Common myeloid progenitor, CD34-positive (primary cell): ENCODE measurements at regions not wholly inside any gene's neighbourhood (a gene's known extent, or its start where the extent isn't known, plus 50 kb on each side); places are given as distances from the start of the nearest gene placed in this dataset.

ENCODE experiments used
- CTCF ChIA-PET: fragments of 350-600 bp; sonication (Branson Sonifier 250); formaldehyde crosslinking; loops from one replicate; lab custom pipeline; 2021; ENCODE audit warnings: antibody characterized with exemption; lab: Charles Lee
- POLR2A ChIA-PET: fragments of 350-600 bp; sonication (Branson Sonifier 250); formaldehyde crosslinking; loops from one replicate; lab custom pipeline; 2021; ENCODE audit warnings: antibody characterized with exemption; lab: Charles Lee
- DNase-seq, 3 donors: peaks; one replicate each; pipeline versions ENCODE4 v3.0.0 to v3.0.0-alpha.2; 2013
- H3K27ac ChIP-seq, 2 experiments: 1 replicate in 1 of 2; 2 replicates in 1 of 2; pipeline ENCODE4 v1.7.0; 2013; ENCODE audit warnings: inconsistent platforms in 2 of 2, low read length in 2 of 2, mild to moderate bottlenecking in 2 of 2, low read depth in 1 of 2, moderate library complexity in 1 of 2; ENCODE audit not compliant: severe bottlenecking in 2 of 2, insufficient read depth in 1 of 2, poor library complexity in 1 of 2
- H3K27me3 ChIP-seq, 5 experiments: replicated peaks in 2 of 5; 1 replicate in 3 of 5; 2 replicates in 2 of 5; pipeline versions ENCODE4 v1.6.1 to v1.7.0; 2013; ENCODE audit warnings: low read length in 4 of 5, mild to moderate bottlenecking in 2 of 5, moderate library complexity in 2 of 5, inconsistent platforms in 1 of 5; ENCODE audit not compliant: insufficient read depth in 5 of 5, control insufficient read depth in 4 of 5
- H3K36me3 ChIP-seq, 4 experiments: 1 replicate in 2 of 4; 2 replicates in 2 of 4; pipeline versions ENCODE4 v1.6.1 to v1.7.0; 2013; ENCODE audit warnings: low read length in 3 of 4, control low read depth in 1 of 4, mild to moderate bottlenecking in 1 of 4; ENCODE audit not compliant: control insufficient read depth in 4 of 4, insufficient read depth in 4 of 4
- H3K4me1 ChIP-seq, 4 experiments: 1 replicate in 3 of 4; 2 replicates in 1 of 4; pipeline versions ENCODE4 v1.6.1 to v1.7.1; 2013; ENCODE audit warnings: low read length in 3 of 4, mild to moderate bottlenecking in 3 of 4, control low read depth in 1 of 4, inconsistent platforms in 1 of 4, moderate library complexity in 1 of 4; ENCODE audit not compliant: control insufficient read depth in 4 of 4, insufficient read depth in 4 of 4; ENCODE audit errors: control extremely low read depth in 1 of 4
- H3K4me3 ChIP-seq, 7 experiments: 1 replicate in 4 of 7; 2 replicates in 3 of 7; pipeline versions ENCODE4 v1.5.1 to v1.7.0; 2013; ENCODE audit warnings: mild to moderate bottlenecking in 7 of 7, low read length in 6 of 7, moderate library complexity in 6 of 7, inconsistent platforms in 2 of 7, low read depth in 2 of 7, control low read depth in 1 of 7; ENCODE audit not compliant: insufficient read depth in 4 of 7, control insufficient read depth in 1 of 7; ENCODE audit errors: extremely low read depth in 1 of 7
- H3K9me3 ChIP-seq, 5 experiments: 1 replicate in 4 of 5; 2 replicates in 1 of 5; pipeline versions ENCODE4 v1.6.1 to v1.7.1; 2013; ENCODE audit warnings: low read length in 4 of 5, mild to moderate bottlenecking in 2 of 5, inconsistent platforms in 1 of 5, low read depth in 1 of 5, moderate library complexity in 1 of 5; ENCODE audit not compliant: control insufficient read depth in 4 of 5, insufficient read depth in 2 of 5; ENCODE audit errors: control extremely low read depth in 1 of 5
- WGBS: methylation state at CpG from one replicate; pipeline ENCODE4 v1.1.5; 2013; ENCODE audit not compliant: insufficient coverage; 5-methylcytosine and 5-hydroxymethylcytosine counted together

DNA sequence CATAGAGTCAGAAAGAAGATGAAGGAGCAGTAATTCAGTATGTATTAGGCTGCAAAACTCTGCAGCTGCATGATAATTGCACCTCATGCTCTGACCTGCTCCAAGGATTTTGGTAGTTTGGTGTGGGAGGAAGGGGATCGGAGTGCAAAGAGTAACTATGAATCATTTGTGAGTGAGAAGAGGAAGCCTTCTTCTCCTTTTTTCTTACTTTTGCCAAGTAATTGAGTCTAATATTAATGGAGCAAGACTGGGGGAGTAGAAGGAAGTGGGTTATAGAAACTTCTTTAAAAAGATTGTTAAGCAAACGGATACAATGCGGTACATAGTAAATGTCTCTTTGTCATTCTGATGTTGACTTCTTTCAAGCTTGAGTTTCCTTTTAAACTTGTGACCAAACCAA lies 276.5 kb downstream of the EDEM1 start:
- DNase-seq = peak; percentile 22 to 89 (median 80)
- WGBS = 0% methylated on average over 3 of the region's 3 CpGs
- Histone ChIP-seq H3K9me3 (no peaks in the 10 kb centered on the region), H3K4me1 (peaks cover 19 to 47% (median 27%) of the 10 kb centered on the region in 4 experiments), H3K27ac (peak overlapping the region in 1 of 2 experiments; percentile 44), H3K27me3 (no peaks in the 10 kb centered on the region), H3K4me3 (peak overlapping the region in 3 of 7 experiments; percentile 1 to 46 (median 22)), H3K36me3 (no peaks in the 10 kb centered on the region)
- ChIA-PET POLR2A (interaction anchor here (0.7 kb wide), 1 partner anchor 109 kb away, joined by 4 read pairs; no protein-coding TSS in a partner anchor), CTCF (interaction anchor here (0.8 kb wide), 1 partner anchor 37 kb away, joined by 3 read pairs; no protein-coding TSS in a partner anchor)

- no peaks in the 10 kb centered on the region for H3K36me3 ChIP-seq
- ChIA-PET POLR2A (no interaction called here), CTCF (interaction anchor here (1.3 kb wide), 1 partner anchor 35 kb away, joined by 4 read pairs; no protein-coding TSS in a partner anchor)
- no CpG with 5 or more reads among the region's 4 CpGs for WGBS
- DNase-seq = peak; percentile 22 to 81 (median 70)
- H3K27ac ChIP-seq = peak overlapping the region in 1 of 2 experiments; percentile 44
- H3K4me1 ChIP-seq = peaks cover 19 to 47% (median 27%) of the 10 kb centered on the region in 4 experiments
- peak overlapping the region in 1 of 7 experiments; percentile 22 for H3K4me3 ChIP-seq
- no peaks in the 10 kb centered on the region for H3K27me3 ChIP-seq
- H3K9me3 ChIP-seq = no peaks in the 10 kb centered on the region
These were observed 277.1 kb downstream of the EDEM1 start for GRCh38 chr3:5464649-5465048.

DNA sequence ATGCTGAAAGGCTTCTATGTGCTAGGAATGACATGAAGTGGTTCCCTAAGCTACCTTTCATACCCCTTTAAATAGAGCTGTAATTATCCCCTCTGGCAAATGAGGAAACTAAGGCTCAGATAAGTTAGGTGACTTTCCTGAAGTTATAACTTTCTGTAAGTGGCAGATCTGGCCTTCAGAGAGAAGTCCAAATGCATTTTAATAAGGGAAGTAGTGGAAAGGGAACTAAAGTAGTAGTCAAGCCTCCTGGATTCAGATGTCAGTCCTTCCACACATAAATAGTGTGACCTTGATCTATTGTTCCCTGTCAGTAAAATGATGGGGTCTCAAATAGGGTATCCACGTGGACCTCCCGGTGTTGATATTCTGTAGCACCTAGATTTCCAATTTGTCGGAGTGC lies 277.7 kb downstream of the EDEM1 start:
- H3K4me1 ChIP-seq = peaks cover 19 to 47% (median 27%) of the 10 kb centered on the region in 4 experiments
- H3K36me3 ChIP-seq = no peaks in the 10 kb centered on the region
- no peaks in the 10 kb centered on the region for H3K9me3 ChIP-seq
- POLR2A ChIA-PET = no interaction called here
- 60% methylated on average over 2 of the region's 3 CpGs for WGBS
- peak in 2 of 3 donors; percentile 29 to 49 for DNase-seq
- CTCF ChIA-PET = interaction anchor here (1.3 kb wide), 1 partner anchor 36 kb away, joined by 4 read pairs; no protein-coding TSS in a partner anchor
- no peak overlapping the region for H3K27ac ChIP-seq
- no peaks in the 10 kb centered on the region for H3K27me3 ChIP-seq
- no peak overlapping the region for H3K4me3 ChIP-seq

DNA sequence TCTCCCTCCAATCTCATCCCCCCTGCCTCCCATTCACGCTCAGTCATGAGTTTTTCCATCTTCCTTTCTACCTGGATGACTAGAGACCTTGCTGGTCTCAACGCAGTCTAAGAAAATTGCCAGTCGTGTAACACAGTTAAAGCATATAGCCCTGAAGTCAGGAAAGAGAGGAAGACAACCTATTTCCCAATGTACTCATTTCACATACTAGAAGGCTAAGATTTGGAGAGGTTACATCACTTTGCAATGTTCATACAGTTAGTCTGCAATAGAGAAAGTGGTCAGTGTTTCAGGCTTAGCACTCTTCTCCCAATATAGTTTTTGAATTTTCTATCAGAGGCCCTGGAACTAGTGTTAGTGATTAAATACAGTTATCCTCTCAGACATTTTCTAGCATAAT lies 278.6 kb downstream of the EDEM1 start:
- no peaks in the 10 kb centered on the region for H3K27me3 ChIP-seq

DNA sequence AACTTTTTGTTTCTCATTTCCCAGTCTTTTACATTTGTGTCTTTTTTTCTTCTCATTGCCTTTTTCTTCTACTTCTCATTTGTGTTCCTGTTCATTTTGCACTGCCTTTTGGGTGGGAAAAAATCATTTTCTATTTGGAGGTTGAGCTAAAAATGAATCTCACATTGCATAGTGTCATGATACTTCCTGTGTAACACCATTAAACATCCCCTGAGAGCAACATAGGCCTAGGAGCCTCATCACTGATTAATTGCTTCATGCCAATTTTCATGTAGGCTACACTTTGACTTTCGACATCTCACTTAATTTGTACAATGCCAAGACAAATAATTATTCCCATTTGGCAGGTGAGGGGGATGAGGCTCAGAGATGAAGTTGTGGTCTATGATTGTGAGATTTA lies 279.2 kb downstream of the EDEM1 start:
- no peaks in the 10 kb centered on the region for H3K36me3 ChIP-seq
- ChIA-PET POLR2A (no interaction called here), CTCF (interaction anchor here (1.8 kb wide), 1 partner anchor 22 kb away, joined by 4 read pairs; no protein-coding TSS in a partner anchor)
- no CpG with 5 or more reads among the region's 1 CpG for WGBS
- no peak overlapping the region for H3K4me3 ChIP-seq
- H3K9me3 ChIP-seq = no peaks in the 10 kb centered on the region
- no peak for DNase-seq
- H3K27ac ChIP-seq = no peak overlapping the region
- no peaks in the 10 kb centered on the region for H3K27me3 ChIP-seq
- peaks cover 19 to 47% (median 27%) of the 10 kb centered on the region in 4 experiments for H3K4me1 ChIP-seq

More for the DNA sequence above, 278.6 kb downstream of the EDEM1 start:
- no peaks in the 10 kb centered on the region for H3K36me3 ChIP-seq
- H3K4me1 ChIP-seq = peaks cover 19 to 47% (median 27%) of the 10 kb centered on the region in 4 experiments
- ChIA-PET CTCF (no interaction called here), POLR2A (no interaction called here)
- H3K9me3 ChIP-seq = no peaks in the 10 kb centered on the region
- no peak overlapping the region for H3K27ac ChIP-seq
- no peak for DNase-seq
- no peak overlapping the region for H3K4me3 ChIP-seq
- 91% methylated on average over 3 of the region's 3 CpGs for WGBS

- POLR2A ChIA-PET = no interaction called here
- Histone ChIP-seq H3K36me3 (no peaks in the 10 kb centered on the region), H3K27me3 (no peaks in the 10 kb centered on the region), H3K27ac (no peak overlapping the region), H3K9me3 (peaks cover 0 to 3% (median 0%) of the 10 kb centered on the region in 5 experiments), H3K4me3 (no peak overlapping the region), H3K4me1 (no peaks in the 10 kb centered on the region)
- no peak for DNase-seq
- CTCF ChIA-PET = no interaction called here
- no CpG with 5 or more reads among the region's 1 CpG for WGBS
These were observed 286.0 kb downstream of the EDEM1 start for GRCh38 chr3:5473471-5473870.

DNA sequence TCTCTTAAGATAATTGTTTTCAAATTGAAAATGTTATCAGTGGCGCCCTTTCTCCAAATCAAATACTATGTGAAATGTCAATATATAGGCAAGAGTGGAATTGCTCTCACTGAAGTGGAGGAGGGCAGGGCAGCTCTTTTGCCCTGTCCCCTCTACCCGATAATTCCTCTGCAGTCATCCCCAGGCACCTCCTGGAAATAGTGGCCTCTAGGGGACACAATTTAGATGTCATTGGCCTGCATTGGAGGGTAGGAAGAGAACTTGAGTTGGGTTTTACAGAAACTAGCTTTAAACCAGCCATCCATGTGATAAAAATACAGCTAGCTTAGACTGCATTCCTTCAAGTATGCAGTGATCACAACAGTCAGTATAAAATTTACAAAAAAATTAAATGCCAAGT lies 288.9 kb downstream of the EDEM1 start:
- ChIA-PET POLR2A (no interaction called here), CTCF (interaction anchor here (0.7 kb wide), 1 partner anchor 49 kb away, joined by 3 read pairs; no protein-coding TSS in a partner anchor)
- Histone ChIP-seq H3K9me3 (peaks cover 0 to 3% (median 0%) of the 10 kb centered on the region in 5 experiments), H3K27me3 (no peaks in the 10 kb centered on the region), H3K4me1 (no peaks in the 10 kb centered on the region), H3K36me3 (no peaks in the 10 kb centered on the region), H3K27ac (no peak overlapping the region), H3K4me3 (no peak overlapping the region)
- DNase-seq = no peak
- no CpG with 5 or more reads among the region's 2 CpGs for WGBS
